BJ (cell line): ENCODE measurements at regions not wholly inside any gene's neighbourhood (a gene's known extent, or its start where the extent isn't known, plus 50 kb on each side); places are given as distances from the start of the nearest gene placed in this dataset.
"Not testable (repeated sequence)": the region's sequence is repeated elsewhere in the genome, so short reads cannot be mapped to it uniquely, and the experiment has no call there.

Source experiments
- CTCF ChIA-PET: fragments of 350-600 bp; formaldehyde crosslinking; extraction: SDS; loops from one replicate; lab custom pipeline; 2021; ENCODE audit warnings: antibody characterized with exemption, inconsistent platforms; lab: Yijun Ruan, JAX
- POLR2A ChIA-PET: fragments of 300-600 bp; sonication (Branson Sonifier 250); formaldehyde crosslinking; extraction: SDS; loops from one replicate; lab custom pipeline; 2021; ENCODE audit warnings: antibody characterized with exemption; lab: Charles Lee
- DNase-seq: peaks from one replicate; pipeline ENCODE4 v3.0.0-alpha.2; 2011; ENCODE audit warnings: low read depth
- H3K27me3 ChIP-seq: 2 replicates; pipeline ENCODE4 v1.6.0; 2011; ENCODE audit warnings: low read length; ENCODE audit not compliant: control insufficient read depth, insufficient read depth
- H3K36me3 ChIP-seq: 2 replicates; pipeline ENCODE4 v1.5.1; 2011; ENCODE audit warnings: low read length; ENCODE audit not compliant: control insufficient read depth, insufficient read depth
- H3K4me3 ChIP-seq: 2 replicates; pipeline ENCODE4 v1.5.1; 2011; ENCODE audit warnings: low read depth, mild to moderate bottlenecking, control low read depth, low read length
- CTCF ChIP-seq: IDR thresholded peaks from 2 replicates; pipeline ENCODE4 v1.5.1; 2011; ENCODE audit warnings: low read depth, mild to moderate bottlenecking, control low read depth, inconsistent platforms, low read length, moderate library complexity; ENCODE audit not compliant: insufficient read depth

GRCh38 chr19:20276011-20276731, 109.2 kb downstream of the ZNF486 start:
- ChIA-PET POLR2A (no interaction called here), CTCF (no interaction called here)

GRCh38 chr19:20273951-20274570, 107.0 kb downstream of the ZNF486 start:
- Histone ChIP-seq H3K4me3 (no peak overlapping the region), H3K27me3 (no peaks in the 10 kb centered on the region), H3K36me3 (no peaks in the 10 kb centered on the region)
- ChIA-PET CTCF (no interaction called here), POLR2A (no interaction called here)
- TF ChIP-seq CTCF: no peak
- DNase-seq: no peak

More at GRCh38 chr19:20276011-20276731, 109.2 kb downstream of the ZNF486 start:
- no peak overlapping the region for H3K4me3 ChIP-seq
- TF ChIP-seq CTCF: no peak
- no peaks in the 10 kb centered on the region for H3K36me3 ChIP-seq
- no peaks in the 10 kb centered on the region for H3K27me3 ChIP-seq
- no peak for DNase-seq

- CTCF ChIA-PET: no interaction called here
- POLR2A ChIA-PET: no interaction called here
Measured at GRCh38 chr19:20273376-20273775, 106.4 kb downstream of the ZNF486 start.

GRCh38 chr19:20272627-20273010, 105.6 kb downstream of the ZNF486 start:
- POLR2A ChIA-PET, DNase-seq, H3K27me3 ChIP-seq, H3K4me3 ChIP-seq, H3K36me3 ChIP-seq, CTCF ChIA-PET: not testable (repeated sequence)

More at GRCh38 chr19:20273376-20273775, 106.4 kb downstream of the ZNF486 start:
- TF ChIP-seq CTCF: no peak
- no peaks in the 10 kb centered on the region for H3K27me3 ChIP-seq
- DNase-seq: no peak
- H3K4me3 ChIP-seq: no peak overlapping the region
- no peaks in the 10 kb centered on the region for H3K36me3 ChIP-seq

GRCh38 chr19:20271927-20272626, 105.1 kb downstream of the ZNF486 start:
- CTCF ChIA-PET, POLR2A ChIA-PET, H3K36me3 ChIP-seq, H3K4me3 ChIP-seq, H3K27me3 ChIP-seq, DNase-seq: not testable (repeated sequence)

GRCh38 chr19:20271215-20271926, 104.4 kb downstream of the ZNF486 start:
- no peak overlapping the region for H3K4me3 ChIP-seq
- no peak for DNase-seq
- no peaks in the 10 kb centered on the region for H3K27me3 ChIP-seq
- ChIA-PET POLR2A (no interaction called here), CTCF (no interaction called here)
- no peak for TF ChIP-seq CTCF
- H3K36me3 ChIP-seq: no peaks in the 10 kb centered on the region
